ENCODE measurements at regions not wholly inside any gene's neighbourhood (a gene's known extent, or its start where the extent isn't known, plus 50 kb on each side); places are given as distances from the start of the nearest gene placed in this dataset.

- no peak for DNase-seq
Observed at GRCh38 chr2:168340931-168341330, 93.5 kb upstream of the STK39 start.

- DNase-seq: no peak
Observed at GRCh38 chr2:168343586-168343985, 96.2 kb upstream of the STK39 start.

- DNase-seq: no peak
Observed at GRCh38 chr2:168344706-168345105, 97.3 kb upstream of the STK39 start.

- no peak for DNase-seq
Observed at GRCh38 chr2:168345601-168346000, 98.2 kb upstream of the STK39 start.

- peak; percentile 35 for DNase-seq
Observed at GRCh38 chr2:168346725-168347477, 99.5 kb upstream of the STK39 start.

GRCh38 chr2:168348076-168348475, 100.7 kb upstream of the STK39 start:
- no peak for DNase-seq

GRCh38 chr2:168350380-168350779, 103.0 kb upstream of the STK39 start:
- DNase-seq: no peak

GRCh38 chr2:168353251-168353650, 102.8 kb upstream of the CERS6 start:
- no peak for DNase-seq

- DNase-seq: no peak
Observed at GRCh38 chr2:168354499-168354898, 101.6 kb upstream of the CERS6 start.

GRCh38 chr2:168355121-168355520, 101.0 kb upstream of the CERS6 start:
- no peak for DNase-seq

- DNase-seq: no peak
Observed at GRCh38 chr2:168355779-168356476, 100.1 kb upstream of the CERS6 start.

- DNase-seq: no peak
Observed at GRCh38 chr2:168356477-168356835, 99.6 kb upstream of the CERS6 start.

- DNase-seq: no peak
Observed at GRCh38 chr2:168357797-168358472, 98.1 kb upstream of the CERS6 start.

GRCh38 chr2:168359082-168359481, 97.0 kb upstream of the CERS6 start:
- no peak for DNase-seq

GRCh38 chr2:168363347-168364092, 92.6 kb upstream of the CERS6 start:
- DNase-seq: no peak

GRCh38 chr2:168365094-168365621, 90.9 kb upstream of the CERS6 start:
- no peak for DNase-seq

GRCh38 chr2:168369031-168369430, 87.0 kb upstream of the CERS6 start:
- DNase-seq: no peak

GRCh38 chr2:168371273-168372019, 84.6 kb upstream of the CERS6 start:
- DNase-seq: no peak

GRCh38 chr2:168373468-168373867, 82.6 kb upstream of the CERS6 start:
- no peak for DNase-seq

- no peak for DNase-seq
Observed at GRCh38 chr2:168375195-168375798, 80.8 kb upstream of the CERS6 start.

GRCh38 chr2:168378960-168379669, 77.0 kb upstream of the CERS6 start:
- no peak for DNase-seq
